ENCODE measurements at regions not wholly inside any gene's neighbourhood (a gene's known extent, or its start where the extent isn't known, plus 50 kb on each side); places are given as distances from the start of the nearest gene placed in this dataset.

DNA sequence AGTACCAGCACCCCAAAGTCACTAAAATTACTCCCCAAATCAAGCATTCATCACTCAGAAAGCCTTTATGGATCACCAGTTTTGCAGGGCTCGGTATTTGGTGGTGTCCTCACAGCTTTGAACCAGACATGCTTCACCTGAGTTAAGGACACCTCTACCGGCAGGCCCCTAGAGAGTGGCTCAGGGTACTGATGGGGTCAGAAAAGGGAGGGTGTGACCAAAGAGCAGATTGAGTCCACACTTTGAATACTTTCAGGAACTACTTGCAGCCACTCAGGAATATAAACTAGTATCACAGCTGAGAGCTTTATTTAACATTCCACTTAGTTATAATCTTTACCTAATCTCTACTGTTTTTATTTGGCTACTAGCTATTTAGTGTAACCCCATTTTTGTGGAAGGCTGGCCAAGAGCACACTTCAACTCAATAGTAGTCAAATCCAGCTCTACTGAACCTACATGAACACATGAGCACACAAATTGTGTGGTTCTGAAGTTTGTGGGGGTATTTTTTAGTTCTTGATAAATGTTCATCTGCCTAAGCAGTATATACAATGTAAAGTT lies 109.6 kb upstream of the SPRY1 start:
- TF ChIP-seq CTCF (IDR thresholded peaks at IDR 0.05): no peak
- peaks cover 6 to 8% of the 10 kb centered on the region in 2 donors for H3K36me3 Mint-ChIP-seq
- intact Hi-C loops (cut with micrococcal nuclease): no loop called here
- H3K36me3 ChIP-seq (replicated peaks in 1 of 2; ENCODE audit: control insufficient read depth in 1 of 2, insufficient read depth in 2 of 2, low read length in 2 of 2): no peaks in the 10 kb centered on the region
- no peak for DNase-seq
- no peak overlapping the region for H3K27ac Mint-ChIP-seq
- no peaks in the 10 kb centered on the region for H3K27me3 ChIP-seq (ENCODE audit: control insufficient read depth in 2 of 2, insufficient read depth in 2 of 2, low read length in 2 of 2)
- WGBS (ENCODE audit: insufficient coverage): 100% methylated on average over 2 of the region's 2 CpGs
- no peaks in the 10 kb centered on the region for H4K20me1 ChIP-seq (ENCODE audit: insufficient read depth, low read length)
- peaks cover 13 to 25% (median 18%) of the 10 kb centered on the region in 7 donors for H3K9me3 Mint-ChIP-seq
- no peaks in the 10 kb centered on the region for H3K27me3 Mint-ChIP-seq (ENCODE audit: low read depth in 3 of 3)
- no peak overlapping the region for H3K4me3 Mint-ChIP-seq
- H3K4me1 ChIP-seq (ENCODE audit: control insufficient read depth in 1 of 2, insufficient read depth in 2 of 2, low read length in 2 of 2): no peaks in the 10 kb centered on the region
- H3K4me3 ChIP-seq (replicated peaks in 1 of 3; ENCODE audit: low read depth in 2 of 3, low read length in 3 of 3): no peak overlapping the region
- H3K9ac ChIP-seq (ENCODE audit: insufficient read depth, low read length, poor library complexity, severe bottlenecking): no peak overlapping the region
- H2AFZ ChIP-seq (ENCODE audit: insufficient read depth, low read depth, low read length, poor library complexity, severe bottlenecking): no peak overlapping the region
- H3K4me1 Mint-ChIP-seq: peaks cover 3% of the 10 kb centered on the region
- no peak overlapping the region for H3K4me2 ChIP-seq (replicated peaks; ENCODE audit: extremely low read depth, low read length, poor library complexity, severe bottlenecking)
- H3K79me2 ChIP-seq (ENCODE audit: insufficient read depth, low read length): no peaks in the 10 kb centered on the region
- H3K9me3 ChIP-seq (replicated peaks in 1 of 2; ENCODE audit: control insufficient read depth in 1 of 2, insufficient read depth in 1 of 2, low read length in 2 of 2): peaks cover 7 to 17% of the 10 kb centered on the region in 2 donors
- no peak overlapping the region for H3K27ac ChIP-seq (ENCODE audit: low read depth in 1 of 2, low read length in 2 of 2)

DNA sequence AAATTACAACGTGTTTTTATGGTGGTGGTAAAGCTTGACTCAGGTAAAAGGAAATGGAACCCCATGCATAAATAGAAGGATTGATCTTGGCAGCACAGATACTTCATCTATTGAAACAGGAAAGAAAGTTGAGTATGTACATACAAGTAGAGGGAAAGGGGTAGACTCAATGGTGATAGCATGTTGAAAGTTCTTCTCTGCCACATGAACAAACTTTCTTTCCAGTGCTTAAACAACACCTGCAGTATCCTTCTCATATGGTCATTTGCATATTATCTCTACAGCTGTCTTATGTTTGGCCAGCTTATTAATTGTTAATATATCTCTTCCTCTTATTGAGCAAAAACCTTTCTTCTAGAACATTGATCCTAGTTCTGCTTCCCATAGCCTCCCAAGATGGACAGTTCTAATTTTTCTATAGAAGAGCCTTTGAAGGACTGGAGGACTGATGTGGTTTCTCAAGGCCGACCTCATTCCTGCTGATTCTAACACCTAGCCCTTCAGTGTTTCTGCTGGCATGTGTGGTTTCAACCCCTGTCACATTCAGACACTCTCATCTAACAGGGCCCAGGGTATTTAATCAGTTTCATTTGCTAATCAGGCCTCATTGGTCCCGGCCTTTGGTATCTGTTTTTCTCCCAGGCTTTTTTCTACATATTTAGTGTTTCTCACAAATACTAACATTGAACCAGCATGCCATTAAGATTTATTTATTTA lies 108.1 kb upstream of the SPRY1 start:
- H3K79me2 ChIP-seq (ENCODE audit: insufficient read depth, low read length): no peaks in the 10 kb centered on the region
- H3K36me3 ChIP-seq (replicated peaks in 1 of 2; ENCODE audit: control insufficient read depth in 1 of 2, insufficient read depth in 2 of 2, low read length in 2 of 2): no peaks in the 10 kb centered on the region
- no peaks in the 10 kb centered on the region for H3K4me1 ChIP-seq (ENCODE audit: control insufficient read depth in 1 of 2, insufficient read depth in 2 of 2, low read length in 2 of 2)
- peaks cover 6 to 13% of the 10 kb centered on the region in 2 donors for H3K36me3 Mint-ChIP-seq
- H3K27me3 Mint-ChIP-seq (ENCODE audit: low read depth in 3 of 3): no peaks in the 10 kb centered on the region
- no peak for TF ChIP-seq CTCF (IDR thresholded peaks at IDR 0.05)
- no peak overlapping the region for H3K27ac Mint-ChIP-seq
- no peak overlapping the region for H3K4me2 ChIP-seq (replicated peaks; ENCODE audit: extremely low read depth, low read length, poor library complexity, severe bottlenecking)
- H3K27ac ChIP-seq (ENCODE audit: low read depth in 1 of 2, low read length in 2 of 2): no peak overlapping the region
- peaks cover 18 to 34% (median 23%) of the 10 kb centered on the region in 7 donors for H3K9me3 Mint-ChIP-seq
- DNase-seq: no peak
- H2AFZ ChIP-seq (ENCODE audit: insufficient read depth, low read depth, low read length, poor library complexity, severe bottlenecking): no peak overlapping the region
- intact Hi-C loops (cut with micrococcal nuclease): no loop called here
- no peak overlapping the region for H3K4me3 ChIP-seq (replicated peaks in 1 of 3; ENCODE audit: low read depth in 2 of 3, low read length in 3 of 3)
- H3K4me3 Mint-ChIP-seq: no peak overlapping the region
- peaks cover 17 to 29% of the 10 kb centered on the region in 2 donors for H3K9me3 ChIP-seq (replicated peaks in 1 of 2; ENCODE audit: control insufficient read depth in 1 of 2, insufficient read depth in 1 of 2, low read length in 2 of 2)
- no CpG with 5 or more reads among the region's 3 CpGs for WGBS (ENCODE audit: insufficient coverage)
- H4K20me1 ChIP-seq (ENCODE audit: insufficient read depth, low read length): no peaks in the 10 kb centered on the region
- H3K27me3 ChIP-seq (ENCODE audit: control insufficient read depth in 2 of 2, insufficient read depth in 2 of 2, low read length in 2 of 2): no peaks in the 10 kb centered on the region
- no peak overlapping the region for H3K9ac ChIP-seq (ENCODE audit: insufficient read depth, low read length, poor library complexity, severe bottlenecking)
- peaks cover 3% of the 10 kb centered on the region for H3K4me1 Mint-ChIP-seq
